T-helper 2 cell treated with Interferon-gamma antibody and Interleukin-4, amounts not matched to agents 100 ng/mL and 5 ng/mL, for 36 hours (primary cell): ENCODE measurements at regions not wholly inside any gene's neighbourhood (a gene's known extent, or its start where the extent isn't known, plus 50 kb on each side); places are given as distances from the start of the nearest gene placed in this dataset.

Experiments
- intact Hi-C: fragments of 100-400 bp; cut with micrococcal nuclease; formaldehyde crosslinking; loops from one replicate; pipeline ENCODE4 v1.15.1; 2023

DNA sequence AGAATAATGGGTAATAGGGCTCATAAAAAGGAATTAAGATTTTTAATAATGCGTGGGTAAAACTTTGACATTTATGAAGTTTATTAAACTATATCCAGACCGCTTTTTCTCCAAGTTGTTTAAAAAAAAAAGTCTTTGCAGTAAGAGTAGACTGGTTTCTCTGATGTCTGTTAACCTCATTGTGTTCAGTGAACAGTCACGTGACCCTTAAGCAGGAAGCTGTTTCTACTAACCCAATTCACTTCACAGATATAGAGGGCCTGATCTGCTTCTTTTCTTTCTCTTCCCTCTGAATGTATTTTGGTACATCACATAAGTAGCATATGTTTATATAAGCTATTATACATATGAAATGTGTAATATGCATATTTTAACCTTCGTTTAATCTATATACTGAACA is 1011.3 kb upstream of the CELF4 start:
- intact Hi-C loops, result no loop called here

DNA sequence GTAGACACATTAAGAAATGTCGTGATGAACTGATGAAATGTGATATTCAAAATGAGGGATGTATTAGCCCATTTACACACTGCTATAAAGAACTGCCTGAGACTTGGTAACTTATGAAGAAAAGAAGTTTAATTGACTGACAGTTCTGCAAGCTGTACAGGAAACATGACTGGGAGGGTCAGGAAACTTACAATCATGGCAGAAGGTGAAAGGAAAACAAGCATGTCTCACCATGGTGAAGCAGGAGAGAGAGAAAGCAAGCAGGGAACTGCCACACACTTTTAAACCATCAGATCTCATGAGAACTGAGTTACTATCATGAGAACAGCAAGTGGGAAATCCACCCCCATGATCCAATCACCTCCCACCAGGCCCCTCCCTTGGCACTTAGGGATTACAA is 1010.8 kb upstream of the CELF4 start:
- intact Hi-C loops, result no loop called here

DNA sequence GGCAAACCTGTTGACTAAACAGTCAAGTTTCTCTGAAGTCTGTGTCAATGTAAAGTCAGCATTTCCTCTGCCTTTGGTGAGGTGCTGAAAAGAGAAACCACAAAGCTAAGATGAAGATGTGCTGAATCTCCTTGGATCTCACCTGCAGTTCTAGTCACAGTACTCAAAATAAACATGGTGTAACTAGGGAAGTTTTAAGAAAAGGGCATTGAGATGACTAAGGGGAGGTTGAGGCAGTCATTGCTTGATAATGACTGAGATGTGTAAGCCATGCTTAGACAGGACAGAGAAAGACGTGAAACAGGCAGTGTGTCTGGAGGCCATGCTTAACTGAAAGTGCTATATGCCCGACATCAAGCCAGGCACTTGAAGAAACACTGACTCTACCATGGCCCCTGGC is 1010.0 kb upstream of the CELF4 start:
- intact Hi-C loops, result loop anchor here (1.0 kb wide), 1 partner anchor 366 kb away; no protein-coding TSS in a partner anchor

GRCh38 chr18:38575023-38575422 is 1009.4 kb upstream of the CELF4 start:
- intact Hi-C loops, result loop anchor here (1.0 kb wide), 1 partner anchor 366 kb away; no protein-coding TSS in a partner anchor

- intact Hi-C loops, result no loop called here
Measured at GRCh38 chr18:38572554-38573111, 1007.0 kb upstream of the CELF4 start.

GRCh38 chr18:38571651-38572050 is 1006.1 kb upstream of the CELF4 start:
- intact Hi-C loops, result no loop called here

GRCh38 chr18:38565513-38565912 is 999.9 kb upstream of the CELF4 start:
- intact Hi-C loops, result no loop called here

GRCh38 chr18:38563396-38563980 is 997.9 kb upstream of the CELF4 start:
- intact Hi-C loops, result no loop called here

DNA sequence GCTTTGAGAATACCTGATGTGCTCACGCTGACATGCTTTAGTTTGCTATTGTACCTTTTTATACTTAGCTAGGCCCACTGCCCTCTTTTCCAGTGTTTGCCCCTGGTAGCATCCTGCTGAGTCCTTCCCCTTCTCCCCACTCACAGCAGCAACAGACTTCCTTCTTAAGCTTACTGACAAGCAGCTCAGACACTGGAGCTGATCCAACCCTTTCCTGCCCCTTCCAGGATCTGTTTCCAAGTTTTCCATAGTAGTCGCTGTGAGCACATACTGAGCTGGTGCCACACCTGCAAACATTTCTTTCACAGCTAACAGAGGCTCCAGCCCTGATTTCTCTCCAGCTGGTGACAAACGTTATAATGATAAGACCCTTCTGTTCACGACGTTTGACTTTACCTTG is 991.4 kb upstream of the CELF4 start:
- intact Hi-C loops, result no loop called here

DNA sequence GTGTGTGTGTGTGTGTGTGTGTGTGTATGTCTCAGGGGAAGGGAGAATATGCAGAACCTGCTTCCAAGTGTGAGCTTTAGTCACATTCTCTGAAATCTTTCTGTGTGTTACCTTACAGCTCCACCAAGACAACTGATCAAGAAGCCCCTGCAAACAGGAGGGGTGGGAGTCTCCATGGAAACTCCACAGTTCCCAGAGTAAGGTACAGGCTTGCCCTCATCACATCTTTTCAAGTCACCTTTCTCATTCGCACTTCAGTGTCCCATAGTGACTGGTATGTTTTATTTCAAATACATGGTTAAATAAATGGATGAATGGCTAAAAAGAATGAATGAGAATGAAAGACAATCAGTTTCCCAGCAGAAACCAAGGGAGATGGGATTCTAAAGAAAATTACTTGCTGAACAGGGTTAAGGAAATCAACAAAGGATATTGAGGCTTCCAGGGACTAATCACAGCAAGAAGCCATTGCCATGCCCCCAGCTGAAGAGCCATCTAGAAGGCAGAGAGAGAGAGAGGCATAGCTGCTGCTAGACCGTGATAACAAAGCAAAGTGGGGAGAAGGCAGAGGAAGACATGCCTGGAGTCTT is 987.2 kb upstream of the CELF4 start:
- intact Hi-C loops, result no loop called here

GRCh38 chr18:38551881-38552280 is 986.3 kb upstream of the CELF4 start:
- intact Hi-C loops, result no loop called here

DNA sequence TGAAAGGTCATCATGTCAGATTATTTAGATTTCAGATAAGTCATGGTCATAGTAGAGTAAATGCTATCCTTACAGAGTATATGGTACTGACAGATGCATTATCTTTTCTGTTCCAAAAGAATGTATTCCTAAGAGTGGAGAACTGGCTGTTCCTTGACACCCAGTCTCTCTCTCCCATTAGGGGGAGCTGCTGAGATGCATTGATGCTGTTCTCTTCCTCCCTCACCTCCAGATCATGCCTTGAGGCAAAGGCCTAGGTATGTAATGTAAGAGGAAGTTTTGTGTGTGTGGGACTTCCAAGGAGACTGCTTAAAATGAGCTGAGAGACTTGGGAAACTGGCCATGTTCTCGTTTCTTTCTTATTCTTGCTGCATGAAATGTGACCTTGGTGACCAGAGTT is 979.5 kb upstream of the CELF4 start:
- intact Hi-C loops, result no loop called here

DNA sequence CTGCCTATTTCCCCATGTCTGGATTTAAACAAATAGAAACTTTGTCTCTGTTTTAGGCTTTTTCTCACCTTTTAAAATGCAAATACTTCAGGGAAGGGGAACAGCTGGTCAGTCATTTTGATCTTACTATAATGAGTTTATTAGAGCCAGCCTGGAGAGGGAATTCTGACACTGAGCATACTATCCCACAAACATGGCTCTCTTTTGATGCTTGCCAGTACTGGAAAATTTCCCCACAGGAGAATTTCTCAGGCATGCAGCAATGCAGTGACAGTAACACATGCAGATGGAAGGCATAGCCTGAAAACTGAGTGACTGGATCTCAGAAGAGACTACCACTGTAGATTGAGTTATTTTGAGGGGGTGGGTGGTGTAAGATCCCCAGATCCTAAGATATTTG is 974.3 kb upstream of the CELF4 start:
- intact Hi-C loops, result no loop called here

GRCh38 chr18:38539371-38539770 is 973.8 kb upstream of the CELF4 start:
- intact Hi-C loops, result no loop called here

GRCh38 chr18:38534073-38534472 is 968.5 kb upstream of the CELF4 start:
- intact Hi-C loops, result no loop called here

DNA sequence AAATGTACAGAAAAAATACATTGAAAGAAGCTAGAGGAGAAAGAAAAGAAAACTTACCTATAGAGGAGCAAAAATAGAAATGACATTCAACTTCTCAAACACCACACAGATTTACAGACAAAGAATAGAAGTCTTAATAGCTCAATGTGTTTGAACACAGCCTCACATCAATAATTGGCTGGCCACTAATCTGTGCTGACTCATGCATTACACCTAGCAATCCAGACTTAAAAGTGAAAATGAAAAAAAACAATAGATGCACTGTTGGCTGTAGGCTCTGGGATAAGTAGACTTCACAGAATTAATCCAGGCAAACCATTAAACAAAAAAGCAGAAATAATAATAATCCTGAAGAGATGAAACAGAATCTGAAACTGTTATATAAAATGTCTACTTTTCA is 961.3 kb upstream of the CELF4 start:
- intact Hi-C loops, result no loop called here

DNA sequence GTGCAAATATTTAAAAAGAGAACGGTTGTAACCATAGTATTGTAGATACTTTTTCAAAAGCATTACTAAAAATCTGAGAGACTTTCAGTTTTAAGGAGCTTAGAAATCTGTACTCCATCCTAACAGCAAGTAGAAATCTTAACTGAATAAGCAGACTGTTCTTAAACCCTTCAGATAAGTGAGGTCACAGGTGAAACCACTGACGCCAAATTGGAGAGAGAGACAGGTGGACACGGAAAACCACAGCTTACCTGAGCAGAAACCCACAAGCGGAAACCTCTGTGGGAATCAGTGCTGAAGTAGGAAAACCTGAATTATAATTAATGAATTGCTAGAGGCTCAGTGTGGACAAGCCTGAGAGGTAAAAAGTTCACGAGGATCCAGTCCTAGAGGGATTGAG is 959.4 kb upstream of the CELF4 start:
- intact Hi-C loops, result no loop called here

- intact Hi-C loops, result no loop called here
Measured at GRCh38 chr18:38520786-38521185, 955.2 kb upstream of the CELF4 start.

DNA sequence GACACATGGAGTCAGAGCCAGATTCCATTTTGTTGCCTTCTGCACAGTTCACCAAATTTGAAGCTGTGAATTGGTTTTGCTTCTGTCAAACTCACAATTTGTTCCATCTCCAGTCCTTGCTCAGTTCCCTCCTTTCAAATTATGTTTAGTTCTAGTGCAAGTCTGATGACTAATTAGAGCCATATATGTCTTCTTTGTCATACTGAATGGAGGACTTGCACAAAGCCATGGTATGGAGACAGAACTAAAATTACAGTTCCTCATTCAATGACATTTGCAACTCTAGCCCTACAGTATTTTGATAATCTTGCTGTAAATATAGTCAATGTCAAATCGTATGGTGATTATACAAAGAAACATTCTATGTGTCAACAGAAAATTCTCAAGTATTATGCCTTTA is 936.9 kb upstream of the CELF4 start:
- intact Hi-C loops, result no loop called here

- intact Hi-C loops, result no loop called here
Measured at GRCh38 chr18:38497266-38497665, 931.7 kb upstream of the CELF4 start.

DNA sequence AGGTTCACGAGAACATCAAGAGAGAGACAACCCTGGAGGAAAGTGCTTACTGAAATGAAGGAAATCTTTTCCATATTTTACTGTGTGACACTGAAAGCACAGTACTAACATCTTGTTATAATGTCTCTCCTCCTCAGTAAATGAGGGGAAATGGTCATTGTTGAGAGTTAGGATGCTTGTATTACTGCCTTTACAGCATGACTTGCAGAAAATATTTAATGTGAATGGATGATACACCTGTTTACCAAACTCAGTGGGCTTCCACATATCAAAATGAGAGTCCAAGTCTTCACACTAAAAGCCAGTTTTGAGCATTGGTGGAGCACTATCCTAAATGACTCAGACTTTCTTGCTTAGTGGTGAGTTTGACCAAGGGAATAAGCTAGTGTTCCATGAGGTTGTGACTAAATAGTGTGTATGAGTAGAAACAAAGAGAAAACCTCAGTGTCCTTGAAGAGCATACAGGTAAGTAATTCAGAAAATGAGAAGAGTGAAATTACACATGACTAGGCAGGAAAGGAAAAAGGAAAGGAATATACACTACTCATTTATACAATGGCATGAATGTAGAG is 930.7 kb upstream of the CELF4 start:
- intact Hi-C loops, result no loop called here

- intact Hi-C loops, result no loop called here
Measured at GRCh38 chr18:38494065-38494464, 928.5 kb upstream of the CELF4 start.

DNA sequence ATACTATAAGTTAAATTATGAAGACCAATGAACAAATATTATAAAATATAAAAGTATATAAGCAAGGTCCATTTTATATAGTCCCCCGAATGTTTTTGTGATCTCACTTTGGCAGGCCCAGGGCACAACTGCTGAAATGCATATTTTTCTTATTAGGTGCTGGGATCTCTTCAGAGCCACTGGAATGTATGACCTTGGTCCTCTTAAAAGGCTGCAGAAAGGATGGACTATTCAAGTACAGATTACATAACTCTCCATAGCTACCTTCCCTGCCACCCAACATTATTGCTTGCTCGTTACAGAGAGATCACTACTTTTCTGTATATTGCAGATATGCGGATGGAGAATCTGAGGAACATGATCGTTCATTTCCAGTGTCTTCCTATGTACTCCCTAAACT is 925.6 kb upstream of the CELF4 start:
- intact Hi-C loops, result no loop called here
